BLaER1 (cell line): ENCODE measurements at regions not wholly inside any gene's neighbourhood (a gene's known extent, or its start where the extent isn't known, plus 50 kb on each side); places are given as distances from the start of the nearest gene placed in this dataset.

ENCODE experiments used
- H3K27ac ChIP-seq: shearing (Covaris generic); formaldehyde crosslinking; 2 replicates; pipeline ENCODE4 v1.8.1; 2022
- H3K27me3 ChIP-seq: shearing (Covaris generic); formaldehyde crosslinking; 2 replicates; pipeline ENCODE4 v1.8.1; 2022
- H3K36me3 ChIP-seq: shearing (Covaris generic); formaldehyde crosslinking; 2 replicates; pipeline ENCODE4 v1.8.1; 2022
- H3K4me1 ChIP-seq: shearing (Covaris generic); formaldehyde crosslinking; 2 replicates; pipeline ENCODE4 v1.8.1; 2022
- H3K4me2 ChIP-seq: shearing (Covaris generic); formaldehyde crosslinking; 2 replicates; pipeline ENCODE4 v1.8.1; 2022
- H3K4me3 ChIP-seq: shearing (Covaris generic); formaldehyde crosslinking; 2 replicates; pipeline ENCODE4 v1.8.1; 2022
- H3K9ac ChIP-seq: shearing (Covaris generic); formaldehyde crosslinking; 2 replicates; pipeline ENCODE4 v1.8.1; 2022
- H3K9me3 ChIP-seq: shearing (Covaris generic); formaldehyde crosslinking; 2 replicates; pipeline ENCODE4 v1.8.1; 2022
- H4K20me1 ChIP-seq: shearing (Covaris generic); formaldehyde crosslinking; 2 replicates; pipeline ENCODE4 v1.8.1; 2022
- Cebpa-rat ChIP-seq: shearing (Covaris generic); IDR thresholded peaks from 2 replicates; pipeline ENCODE4 v1.8.1; 2022

DNA sequence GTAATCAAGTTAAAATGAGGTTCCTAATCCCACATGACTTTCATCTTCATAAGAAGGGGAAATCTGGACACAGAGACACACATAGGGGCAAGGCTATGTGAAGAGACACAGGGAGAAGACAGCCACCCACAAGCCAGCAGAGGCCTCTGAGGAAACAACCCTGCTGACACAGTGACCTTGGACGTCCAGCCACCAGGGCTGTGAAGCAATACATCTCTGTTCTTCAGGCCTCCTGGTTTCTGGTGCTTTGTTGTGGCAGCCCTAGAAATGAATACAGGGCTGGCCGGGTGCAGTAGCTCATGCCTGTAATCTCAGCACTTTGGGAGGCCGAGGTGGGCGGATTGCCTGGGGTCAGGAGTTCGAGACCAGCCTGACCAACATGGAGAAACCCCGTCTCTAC lies 183.9 kb downstream of the CXCL12 start:
- Histone ChIP-seq H3K9me3 (peaks cover 4% of the 10 kb centered on the region; the same call in 1 of the 2 replicates), H3K27ac (no peak overlapping the region), H3K27me3 (no peaks in the 10 kb centered on the region), H3K4me1 (no peaks in the 10 kb centered on the region), H3K36me3 (no peaks in the 10 kb centered on the region), H3K4me3 (no peak overlapping the region), H4K20me1 (no peaks in the 10 kb centered on the region), H3K4me2 (no peak overlapping the region), H3K9ac (no peak overlapping the region)
- no peak for TF ChIP-seq Cebpa-rat

- H3K4me1 ChIP-seq: peaks cover 9% of the 10 kb centered on the region
- TF ChIP-seq Cebpa-rat: no peak
Measured at GRCh38 chr10:44199991-44200655, 184.8 kb downstream of the CXCL12 start.

GRCh38 chr10:44199267-44199666 lies 185.6 kb downstream of the CXCL12 start:
- no peaks in the 10 kb centered on the region for H3K36me3 ChIP-seq
- peak; percentile 47; the same call in 1 of the 2 replicates for TF ChIP-seq Cebpa-rat
- no peak overlapping the region for H3K27ac ChIP-seq
- H4K20me1 ChIP-seq: no peaks in the 10 kb centered on the region
- no peak overlapping the region for H3K4me3 ChIP-seq
- H3K27me3 ChIP-seq: no peaks in the 10 kb centered on the region
- no peak overlapping the region for H3K9ac ChIP-seq
- peaks cover 11% of the 10 kb centered on the region for H3K4me1 ChIP-seq
- no peak overlapping the region for H3K4me2 ChIP-seq
- peaks cover 4% of the 10 kb centered on the region; the same call in 1 of the 2 replicates for H3K9me3 ChIP-seq

More at GRCh38 chr10:44199991-44200655, 184.8 kb downstream of the CXCL12 start:
- H3K27ac ChIP-seq: no peak overlapping the region
- no peaks in the 10 kb centered on the region for H4K20me1 ChIP-seq
- no peaks in the 10 kb centered on the region for H3K36me3 ChIP-seq
- H3K4me3 ChIP-seq: no peak overlapping the region
- H3K27me3 ChIP-seq: no peaks in the 10 kb centered on the region
- H3K9me3 ChIP-seq: peaks cover 4% of the 10 kb centered on the region; the same call in 1 of the 2 replicates
- H3K4me2 ChIP-seq: no peak overlapping the region
- H3K9ac ChIP-seq: no peak overlapping the region

GRCh38 chr10:44198780-44199097 lies 186.2 kb downstream of the CXCL12 start:
- no peaks in the 10 kb centered on the region for H3K36me3 ChIP-seq

GRCh38 chr10:44198096-44198779 lies 186.7 kb downstream of the CXCL12 start:
- H3K36me3 ChIP-seq: no peaks in the 10 kb centered on the region
- H4K20me1 ChIP-seq: no peaks in the 10 kb centered on the region
- H3K27me3 ChIP-seq: no peaks in the 10 kb centered on the region
- H3K9me3 ChIP-seq: peaks cover 4% of the 10 kb centered on the region; the same call in 1 of the 2 replicates
- no peak overlapping the region for H3K4me2 ChIP-seq
- H3K4me3 ChIP-seq: no peak overlapping the region
- TF ChIP-seq Cebpa-rat: no peak
- no peak overlapping the region for H3K9ac ChIP-seq
- H3K4me1 ChIP-seq: peaks cover 11% of the 10 kb centered on the region
- no peak overlapping the region for H3K27ac ChIP-seq

More at GRCh38 chr10:44198780-44199097, 186.2 kb downstream of the CXCL12 start:
- TF ChIP-seq Cebpa-rat: no peak
- no peak overlapping the region for H3K27ac ChIP-seq
- H3K4me3 ChIP-seq: no peak overlapping the region
- no peak overlapping the region for H3K9ac ChIP-seq
- peaks cover 11% of the 10 kb centered on the region for H3K4me1 ChIP-seq
- H3K9me3 ChIP-seq: peaks cover 4% of the 10 kb centered on the region; the same call in 1 of the 2 replicates
- H4K20me1 ChIP-seq: no peaks in the 10 kb centered on the region
- H3K27me3 ChIP-seq: no peaks in the 10 kb centered on the region
- H3K4me2 ChIP-seq: no peak overlapping the region

GRCh38 chr10:44197646-44198045 lies 187.3 kb downstream of the CXCL12 start:
- H4K20me1 ChIP-seq: no peaks in the 10 kb centered on the region
- H3K9me3 ChIP-seq: peaks cover 4% of the 10 kb centered on the region; the same call in 1 of the 2 replicates
- no peak overlapping the region for H3K27ac ChIP-seq
- H3K4me3 ChIP-seq: no peak overlapping the region
- no peak overlapping the region for H3K4me2 ChIP-seq
- no peak for TF ChIP-seq Cebpa-rat
- no peaks in the 10 kb centered on the region for H3K27me3 ChIP-seq
- H3K36me3 ChIP-seq: no peaks in the 10 kb centered on the region
- H3K9ac ChIP-seq: no peak overlapping the region
- H3K4me1 ChIP-seq: peaks cover 11% of the 10 kb centered on the region

DNA sequence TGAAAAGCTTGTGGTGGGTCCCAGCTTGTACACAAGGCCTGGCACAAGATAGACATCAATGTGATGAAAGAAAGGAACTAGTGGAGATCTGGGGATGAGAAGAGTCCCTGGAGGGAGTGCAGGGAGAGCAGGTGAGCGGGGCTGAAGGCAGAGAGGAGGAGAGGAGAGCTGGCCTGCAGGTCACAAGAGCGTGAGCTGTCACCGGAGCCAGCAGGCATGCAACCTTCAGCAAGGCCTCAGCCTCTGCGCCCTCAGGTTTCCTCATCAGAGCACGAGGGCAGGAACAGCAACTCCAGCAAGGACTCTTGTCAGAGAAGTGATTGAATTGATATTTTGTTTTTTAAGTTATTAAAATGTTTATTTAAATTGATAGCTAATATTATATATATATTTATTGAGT lies 188.6 kb downstream of the CXCL12 start:
- H3K9me3 ChIP-seq: no peaks in the 10 kb centered on the region
- peaks cover 11% of the 10 kb centered on the region for H3K4me1 ChIP-seq
- no peaks in the 10 kb centered on the region for H3K27me3 ChIP-seq
- no peak overlapping the region for H3K9ac ChIP-seq
- no peaks in the 10 kb centered on the region for H3K36me3 ChIP-seq
- no peak for TF ChIP-seq Cebpa-rat
- no peaks in the 10 kb centered on the region for H4K20me1 ChIP-seq
- no peak overlapping the region for H3K4me2 ChIP-seq
- no peak overlapping the region for H3K4me3 ChIP-seq
- no peak overlapping the region for H3K27ac ChIP-seq

DNA sequence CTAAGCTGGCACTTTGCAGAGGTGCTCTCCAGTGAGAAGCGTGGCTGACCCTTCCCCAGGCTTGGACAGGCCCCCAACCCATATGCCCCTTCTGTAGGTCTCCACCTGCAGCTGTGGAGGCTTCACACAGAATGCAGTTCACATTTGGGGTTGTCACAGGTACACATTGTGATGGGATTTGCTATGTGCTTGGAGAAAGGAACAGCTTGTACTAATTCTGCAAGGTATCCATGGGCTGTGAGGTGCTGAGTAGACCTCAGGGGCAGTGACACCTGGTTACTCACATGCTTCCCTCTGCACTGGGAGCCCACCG lies 188.9 kb downstream of the CXCL12 start:
- Histone ChIP-seq H3K9ac (no peak overlapping the region), H3K4me3 (no peak overlapping the region), H3K36me3 (no peaks in the 10 kb centered on the region), H3K4me1 (peaks cover 11% of the 10 kb centered on the region), H4K20me1 (no peaks in the 10 kb centered on the region), H3K4me2 (peak overlapping the region; percentile 39; the same call in 1 of the 2 replicates), H3K27ac (no peak overlapping the region), H3K9me3 (no peaks in the 10 kb centered on the region), H3K27me3 (no peaks in the 10 kb centered on the region)
- no peak for TF ChIP-seq Cebpa-rat

DNA sequence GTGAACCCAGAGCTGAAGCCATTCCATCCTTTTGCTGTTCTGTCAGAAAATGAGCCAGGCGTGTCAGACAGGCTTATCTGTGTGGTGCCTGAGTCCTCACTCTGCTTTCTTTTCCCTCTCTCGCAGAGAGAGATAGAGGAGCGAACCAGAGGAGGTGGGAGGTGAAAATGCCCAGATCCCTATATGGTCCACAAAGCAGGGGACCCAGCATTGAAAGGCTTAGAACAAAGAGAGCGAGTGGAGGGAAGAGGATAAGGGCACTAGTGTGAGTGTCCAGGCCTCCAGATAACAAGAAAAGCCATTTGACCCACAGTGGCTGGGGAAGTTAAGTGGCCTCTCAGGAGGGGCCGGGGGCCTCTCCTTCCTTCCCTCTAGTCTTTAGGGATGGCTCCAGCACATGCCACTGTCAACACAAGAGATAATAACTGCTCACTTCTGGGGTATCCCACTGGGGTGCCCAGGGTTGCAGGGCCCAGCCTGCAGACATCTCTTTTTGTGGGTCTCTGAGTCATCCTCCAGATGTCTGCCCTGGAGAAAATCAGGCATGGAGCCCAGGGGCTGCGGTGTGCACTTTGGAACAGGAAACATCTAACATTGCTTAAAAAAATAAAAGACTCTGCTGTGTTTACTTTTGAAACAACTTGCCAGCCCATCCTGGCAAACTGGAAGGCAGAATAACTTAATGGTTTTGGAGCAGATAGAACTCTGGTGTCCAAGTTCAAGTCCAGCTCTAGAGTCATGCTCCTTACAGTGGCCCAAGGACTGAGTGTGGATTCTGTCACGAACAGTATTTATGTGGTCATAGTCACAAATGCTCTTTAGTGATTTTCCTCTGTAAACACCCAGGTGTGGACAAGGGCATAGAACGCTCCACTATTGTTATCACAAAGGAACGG lies 189.5 kb downstream of the CXCL12 start:
- Histone ChIP-seq H3K4me2 (peak overlapping the region; percentile 39), H3K4me1 (peaks cover 11% of the 10 kb centered on the region)

More for the DNA sequence above, 189.5 kb downstream of the CXCL12 start:
- H3K27me3 ChIP-seq: no peaks in the 10 kb centered on the region
- TF ChIP-seq Cebpa-rat: no peak
- H4K20me1 ChIP-seq: no peaks in the 10 kb centered on the region
- no peaks in the 10 kb centered on the region for H3K36me3 ChIP-seq
- no peaks in the 10 kb centered on the region for H3K9me3 ChIP-seq
- H3K9ac ChIP-seq: no peak overlapping the region
- H3K27ac ChIP-seq: no peak overlapping the region
- H3K4me3 ChIP-seq: no peak overlapping the region
